Brain microvascular endothelial cell (primary cell): ENCODE measurements at regions not wholly inside any gene's neighbourhood (a gene's known extent, or its start where the extent isn't known, plus 50 kb on each side); places are given as distances from the start of the nearest gene placed in this dataset.

Source experiments
- DNase-seq: peaks from one replicate; pipeline ENCODE4 v3.0.0-alpha.2; 2020
- H3K27ac ChIP-seq: fragments of 250-450 bp; sonication (Bioruptor Pico); 2 replicates; pipeline ENCODE4 v1.5.1; 2020; ENCODE audit warnings: mild to moderate bottlenecking, moderate library complexity
- H3K27me3 ChIP-seq: fragments of 250-450 bp; sonication (Bioruptor Pico); replicated peaks from 2 replicates; pipeline ENCODE4 v1.5.1; 2020; ENCODE audit warnings: mild to moderate bottlenecking
- H3K36me3 ChIP-seq: fragments of 250-450 bp; sonication (Bioruptor Pico); replicated peaks from 2 replicates; pipeline ENCODE4 v1.5.1; 2020; ENCODE audit warnings: mild to moderate bottlenecking
- H3K4me3 ChIP-seq: 2 replicates; pipeline ENCODE4 v1.5.1; 2011; ENCODE audit warnings: low read depth, mild to moderate bottlenecking, control low read depth, low read length, moderate library complexity
- CTCF ChIP-seq: IDR thresholded peaks from 2 replicates; pipeline ENCODE4 v1.5.1; 2011; ENCODE audit warnings: low read depth, mild to moderate bottlenecking, moderate library complexity, low read length, control low read depth, inconsistent platforms; ENCODE audit errors: missing control alignments
- in situ Hi-C: cut with HindIII; loops from 2 replicates; pipeline ENCODE4 v1.10.0; 2017; ENCODE audit warnings: low sequenced_read_pairs, low pct_ligation_motif_present

GRCh38 chr9:30015073-30015472 is 2369.4 kb upstream of the ACO1 start:
- Histone ChIP-seq H3K27ac (no peak overlapping the region), H3K36me3 (no peaks in the 10 kb centered on the region), H3K27me3 (no peaks in the 10 kb centered on the region), H3K4me3 (no peak overlapping the region)
- in situ Hi-C loops: no loop called here
- no peak for TF ChIP-seq CTCF
- DNase-seq: no peak

GRCh38 chr9:30020161-30020560 is 2364.3 kb upstream of the ACO1 start:
- Histone ChIP-seq H3K36me3 (no peaks in the 10 kb centered on the region), H3K27me3 (no peaks in the 10 kb centered on the region), H3K27ac (no peak overlapping the region), H3K4me3 (no peak overlapping the region)
- TF ChIP-seq CTCF: no peak
- in situ Hi-C loops: no loop called here
- DNase-seq: no peak

GRCh38 chr9:30035761-30036160 is 2348.7 kb upstream of the ACO1 start:
- H3K4me3 ChIP-seq: no peak overlapping the region
- H3K27me3 ChIP-seq: no peaks in the 10 kb centered on the region
- no peak for TF ChIP-seq CTCF
- no peak for DNase-seq
- no peaks in the 10 kb centered on the region for H3K36me3 ChIP-seq
- in situ Hi-C loops: no loop called here
- H3K27ac ChIP-seq: no peak overlapping the region

- in situ Hi-C loops: no loop called here
Measured at GRCh38 chr9:30036558-30036957, 2347.9 kb upstream of the ACO1 start.

GRCh38 chr9:30039712-30040111 is 2344.7 kb upstream of the ACO1 start:
- no peak for TF ChIP-seq CTCF
- no peak overlapping the region for H3K4me3 ChIP-seq
- DNase-seq: no peak
- no peak overlapping the region for H3K27ac ChIP-seq
- in situ Hi-C loops: no loop called here
- H3K27me3 ChIP-seq: no peaks in the 10 kb centered on the region
- H3K36me3 ChIP-seq: no peaks in the 10 kb centered on the region

More at GRCh38 chr9:30036558-30036957, 2347.9 kb upstream of the ACO1 start:
- H3K36me3 ChIP-seq: no peaks in the 10 kb centered on the region
- H3K27me3 ChIP-seq: no peaks in the 10 kb centered on the region
- no peak overlapping the region for H3K4me3 ChIP-seq
- DNase-seq: no peak
- TF ChIP-seq CTCF: no peak
- no peak overlapping the region for H3K27ac ChIP-seq

- no peak for TF ChIP-seq CTCF
- in situ Hi-C loops: no loop called here
- Histone ChIP-seq H3K27me3 (no peaks in the 10 kb centered on the region), H3K4me3 (no peak overlapping the region), H3K36me3 (no peaks in the 10 kb centered on the region), H3K27ac (no peak overlapping the region)
- DNase-seq: no peak
Measured at GRCh38 chr9:30048396-30048795, 2336.0 kb upstream of the ACO1 start.
